ENCODE measurements at regions not wholly inside any gene's neighbourhood (a gene's known extent, or its start where the extent isn't known, plus 50 kb on each side); places are given as distances from the start of the nearest gene placed in this dataset.
A peak's percentile ranks its signal among the peaks of the same experiment; 100 is the strongest.
"Not testable (repeated sequence)": the region's sequence is repeated elsewhere in the genome, so short reads cannot be mapped to it uniquely, and the experiment has no call there.

GRCh38 chr1:173304529-173305227, 97.5 kb upstream of the TNFSF4 start:
- Mint-ChIP-seq H3K27me3 (no peaks in the 10 kb centered on the region), H3K4me1 (peaks cover 14% of the 10 kb centered on the region), H3K36me3 (ENCODE audit: low read depth) (peaks cover 1% of the 10 kb centered on the region), H3K9me3 (peaks cover 13% of the 10 kb centered on the region), H3K27ac (peak overlapping the region; percentile 8), H3K4me3 (no peak overlapping the region)
- TF ChIP-seq, protein P1, sequence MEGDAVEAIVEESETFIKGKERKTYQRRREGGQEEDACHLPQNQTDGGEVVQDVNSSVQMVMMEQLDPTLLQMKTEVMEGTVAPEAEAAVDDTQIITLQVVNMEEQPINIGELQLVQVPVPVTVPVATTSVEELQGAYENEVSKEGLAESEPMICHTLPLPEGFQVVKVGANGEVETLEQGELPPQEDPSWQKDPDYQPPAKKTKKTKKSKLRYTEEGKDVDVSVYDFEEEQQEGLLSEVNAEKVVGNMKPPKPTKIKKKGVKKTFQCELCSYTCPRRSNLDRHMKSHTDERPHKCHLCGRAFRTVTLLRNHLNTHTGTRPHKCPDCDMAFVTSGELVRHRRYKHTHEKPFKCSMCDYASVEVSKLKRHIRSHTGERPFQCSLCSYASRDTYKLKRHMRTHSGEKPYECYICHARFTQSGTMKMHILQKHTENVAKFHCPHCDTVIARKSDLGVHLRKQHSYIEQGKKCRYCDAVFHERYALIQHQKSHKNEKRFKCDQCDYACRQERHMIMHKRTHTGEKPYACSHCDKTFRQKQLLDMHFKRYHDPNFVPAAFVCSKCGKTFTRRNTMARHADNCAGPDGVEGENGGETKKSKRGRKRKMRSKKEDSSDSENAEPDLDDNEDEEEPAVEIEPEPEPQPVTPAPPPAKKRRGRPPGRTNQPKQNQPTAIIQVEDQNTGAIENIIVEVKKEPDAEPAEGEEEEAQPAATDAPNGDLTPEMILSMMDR (IDR thresholded peaks at IDR 0.05), result no peak
- no peak for ATAC-seq (ENCODE audit: low read depth)
- no peak for DNase-seq
- intact Hi-C loops (cut with micrococcal nuclease), result no loop called here
- POLR2A ChIA-PET, result no interaction called here
- CTCF ChIA-PET, result no interaction called here

DNA sequence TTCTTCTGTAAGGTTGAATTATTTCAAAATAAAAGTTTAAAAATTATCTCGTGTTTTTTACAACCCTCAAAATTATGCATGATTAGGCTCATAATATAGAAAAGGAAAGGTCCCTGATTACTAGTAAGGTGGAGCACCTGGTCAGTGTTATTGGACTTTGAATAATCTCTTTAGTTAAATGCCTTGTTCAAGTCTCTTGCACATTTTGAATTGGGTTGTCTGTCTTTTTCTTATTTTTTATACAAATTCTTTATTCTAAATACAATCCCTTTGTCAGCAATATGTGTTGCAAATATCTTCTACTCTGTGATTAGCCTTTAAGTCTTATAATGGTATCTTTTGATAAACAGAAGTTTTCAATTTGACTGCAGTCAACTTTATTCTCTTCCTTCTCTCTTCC, 100.7 kb upstream of the TNFSF4 start:
- CTCF ChIA-PET, result no interaction called here
- DNase-seq (no peak), ATAC-seq (ENCODE audit: low read depth) (no peak)
- intact Hi-C loops (cut with micrococcal nuclease), result no loop called here
- POLR2A ChIA-PET, result no interaction called here
- Mint-ChIP-seq H3K4me1 (peaks cover 2% of the 10 kb centered on the region), H3K27ac (no peak overlapping the region), H3K27me3 (no peaks in the 10 kb centered on the region), H3K4me3 (no peak overlapping the region), H3K36me3 (ENCODE audit: low read depth) (peaks cover 6% of the 10 kb centered on the region), H3K9me3 (peaks cover 19% of the 10 kb centered on the region)
- TF ChIP-seq, protein P1 (IDR thresholded peaks at IDR 0.05), result no peak

DNA sequence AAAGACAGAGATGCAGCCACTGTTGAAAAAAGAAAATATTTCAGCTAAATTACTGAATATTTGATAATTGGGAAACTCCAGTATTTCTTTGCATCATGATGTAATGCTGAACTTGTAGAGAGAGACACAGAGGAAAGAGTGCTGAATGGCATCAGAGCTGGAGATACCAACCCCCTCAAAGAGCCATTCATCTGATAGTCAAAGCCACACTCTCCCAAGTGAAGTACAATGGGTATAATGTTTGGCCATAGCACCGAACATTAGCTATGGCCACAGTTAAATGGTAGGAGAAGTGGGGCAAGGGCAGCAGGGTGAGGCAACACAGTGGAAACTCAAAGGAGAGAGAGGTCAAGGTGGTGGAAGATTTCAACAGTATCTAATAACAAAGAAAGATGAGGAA, 107.5 kb upstream of the TNFSF4 start:
- Mint-ChIP-seq H3K27ac (no peak overlapping the region), H3K9me3 (peaks cover 5% of the 10 kb centered on the region), H3K27me3 (no peaks in the 10 kb centered on the region), H3K4me3 (no peak overlapping the region), H3K36me3 (ENCODE audit: low read depth) (peaks cover 5% of the 10 kb centered on the region), H3K4me1 (no peaks in the 10 kb centered on the region)
- intact Hi-C loops (cut with micrococcal nuclease), result no loop called here
- ATAC-seq (ENCODE audit: low read depth), result no peak
- TF ChIP-seq, protein P1 (IDR thresholded peaks at IDR 0.05), result no peak
- ChIA-PET CTCF (no interaction called here), POLR2A (no interaction called here)
- no peak for DNase-seq

DNA sequence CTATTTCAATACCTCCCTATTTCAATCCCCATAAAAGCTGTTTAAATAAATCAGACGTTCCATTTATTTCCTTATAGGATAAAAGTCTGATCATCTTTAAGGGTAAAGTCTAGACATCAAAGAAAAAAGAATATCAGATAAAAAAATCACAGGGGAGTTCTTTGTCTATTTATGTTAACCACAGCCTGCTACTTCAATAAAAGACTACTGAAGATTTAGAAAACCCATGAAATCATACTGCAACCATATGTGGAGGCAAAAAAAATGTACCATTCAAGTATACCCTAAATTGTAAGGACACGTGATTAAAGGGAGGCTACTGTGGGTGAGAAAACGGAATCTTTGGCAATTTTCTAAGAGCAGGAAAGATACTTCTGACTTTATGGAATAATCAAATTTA, 108.2 kb upstream of the TNFSF4 start:
- Mint-ChIP-seq H3K4me1 (no peaks in the 10 kb centered on the region), H3K4me3 (no peak overlapping the region), H3K27ac (no peak overlapping the region), H3K27me3 (no peaks in the 10 kb centered on the region), H3K36me3 (ENCODE audit: low read depth) (peaks cover 1% of the 10 kb centered on the region), H3K9me3 (peaks cover 2% of the 10 kb centered on the region)
- TF ChIP-seq, protein P1 (IDR thresholded peaks at IDR 0.05), result no peak
- no peak for DNase-seq
- ATAC-seq (ENCODE audit: low read depth), result no peak
- POLR2A ChIA-PET, result no interaction called here
- intact Hi-C loops (cut with micrococcal nuclease), result no loop called here
- CTCF ChIA-PET, result no interaction called here

GRCh38 chr1:173318788-173319187, 111.7 kb upstream of the TNFSF4 start:
- intact Hi-C loops (cut with micrococcal nuclease), result no loop called here
- Mint-ChIP-seq H3K27ac (no peak overlapping the region), H3K4me3 (no peak overlapping the region), H3K27me3 (no peaks in the 10 kb centered on the region), H3K9me3 (peaks cover 1% of the 10 kb centered on the region), H3K36me3 (ENCODE audit: low read depth) (no peaks in the 10 kb centered on the region), H3K4me1 (no peaks in the 10 kb centered on the region)
- TF ChIP-seq, protein P1 (IDR thresholded peaks at IDR 0.05), result no peak
- ChIA-PET POLR2A (no interaction called here), CTCF (no interaction called here)
- ATAC-seq (ENCODE audit: low read depth), result no peak
- DNase-seq, result no peak

- intact Hi-C loops (cut with micrococcal nuclease); POLR2A ChIA-PET: not testable (repeated sequence)
Measured at GRCh38 chr1:173324352-173324751, 117.2 kb upstream of the TNFSF4 start.

GRCh38 chr1:173327987-173328386, 120.9 kb upstream of the TNFSF4 start:
- H3K4me3 Mint-ChIP-seq; H3K9me3 Mint-ChIP-seq; H3K27ac Mint-ChIP-seq; intact Hi-C loops (cut with micrococcal nuclease); DNase-seq; ATAC-seq (ENCODE audit: low read depth); POLR2A ChIA-PET; H3K27me3 Mint-ChIP-seq; CTCF ChIA-PET; H3K36me3 Mint-ChIP-seq (ENCODE audit: low read depth): not testable (repeated sequence)
- H3K4me1 Mint-ChIP-seq, result peaks cover 33% of the 10 kb centered on the region

More at GRCh38 chr1:173324352-173324751, 117.2 kb upstream of the TNFSF4 start:
- DNase-seq; CTCF ChIA-PET; H3K27me3 Mint-ChIP-seq; H3K4me1 Mint-ChIP-seq; H3K9me3 Mint-ChIP-seq; H3K4me3 Mint-ChIP-seq; H3K27ac Mint-ChIP-seq; H3K36me3 Mint-ChIP-seq (ENCODE audit: low read depth); ATAC-seq (ENCODE audit: low read depth): not testable (repeated sequence)

Measured in activated B cell treated with CpG ODN at 0.5 μM for 24 hours (primary cell).